ENCODE measurements at regions not wholly inside any gene's neighbourhood (a gene's known extent, or its start where the extent isn't known, plus 50 kb on each side); places are given as distances from the start of the nearest gene placed in this dataset.

DNA sequence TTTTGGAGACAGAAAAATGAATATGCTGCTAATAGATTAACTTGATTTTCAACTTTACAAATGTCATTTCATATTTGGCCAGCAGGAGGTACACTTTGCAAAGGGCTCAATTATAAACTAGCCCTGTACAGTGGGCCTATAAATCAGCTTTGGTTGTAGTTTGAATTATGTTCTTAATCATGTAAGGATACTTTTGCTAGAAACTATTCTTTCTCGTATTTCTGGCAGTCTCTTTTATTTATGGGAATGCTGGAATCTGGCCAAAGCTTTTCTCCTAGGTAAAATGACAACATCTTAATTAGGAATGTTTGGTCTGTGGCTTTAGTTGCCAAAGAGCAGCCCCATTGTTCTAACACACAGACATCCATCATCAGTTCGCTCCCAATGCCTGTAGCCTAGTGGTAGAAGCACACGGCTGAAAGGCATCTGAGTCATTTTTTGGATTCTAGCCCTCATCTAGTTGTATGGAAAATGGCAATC lies 1322.3 kb upstream of the SEL1L start:
- no peak for TF ChIP-seq TAF1 (IDR thresholded peaks at IDR 0.05; ENCODE audit: low read depth, low read length)
- no peak for TF ChIP-seq PAX5 (IDR thresholded peaks at IDR 0.05; ENCODE audit: insufficient read depth, low read length, severe bottlenecking)

Measured in GM12891 (cell line).